ENCODE measurements at regions not wholly inside any gene's neighbourhood (a gene's known extent, or its start where the extent isn't known, plus 50 kb on each side); places are given as distances from the start of the nearest gene placed in this dataset.
"Not testable (repeated sequence)": the region's sequence is repeated elsewhere in the genome, so short reads cannot be mapped to it uniquely, and the experiment has no call there.

- DNase-seq; H3K4me1 ChIP-seq (ENCODE audit: control insufficient read depth in 1 of 2, insufficient read depth in 2 of 2, low read length in 2 of 2); H3K4ac ChIP-seq (ENCODE audit: low read depth, low read length); H3K27me3 ChIP-seq (ENCODE audit: insufficient read depth, low read length); H3K4me2 ChIP-seq (ENCODE audit: low read length); H4K91ac ChIP-seq (ENCODE audit: low read depth, low read length); H3K79me1 ChIP-seq (ENCODE audit: low read length); H3K27ac ChIP-seq (ENCODE audit: low read depth, low read length); H4K12ac ChIP-seq (ENCODE audit: low read depth, low read length); H4K8ac ChIP-seq (ENCODE audit: low read depth, low read length); H2AFZ ChIP-seq (ENCODE audit: insufficient read depth, low read length, poor library complexity); H3K4me3 ChIP-seq (ENCODE audit: low read depth, low read length); H2BK12ac ChIP-seq (ENCODE audit: low read length); H3K36me3 ChIP-seq (ENCODE audit: control insufficient read depth in 1 of 2, insufficient read depth in 2 of 2, low read length in 2 of 2); H3K18ac ChIP-seq (ENCODE audit: low read length); H3K9me3 ChIP-seq (ENCODE audit: insufficient read depth, low read depth, low read length); H3K14ac ChIP-seq (ENCODE audit: low read length); H2BK120ac ChIP-seq (ENCODE audit: insufficient read depth, low read length, poor library complexity); H2AK5ac ChIP-seq (ENCODE audit: low read length); H3K23ac ChIP-seq (ENCODE audit: low read length); H3K9ac ChIP-seq (ENCODE audit: low read length); H3K79me2 ChIP-seq (ENCODE audit: control insufficient read depth, insufficient read depth, low read length, poor library complexity); H2BK5ac ChIP-seq (ENCODE audit: low read depth, low read length, poor library complexity): not testable (repeated sequence)
- WGBS (ENCODE audit: extremely low coverage, insufficient coverage, insufficient read length) = no CpG with 5 or more reads among the region's 6 CpGs
These were observed 369.3 kb upstream of the SFSWAP start for GRCh38 chr12:131341608-131342007.

GRCh38 chr12:131343436-131343835 lies 367.5 kb upstream of the SFSWAP start:
- not testable (repeated sequence) for H2BK12ac ChIP-seq (ENCODE audit: low read length); H3K9me3 ChIP-seq (ENCODE audit: insufficient read depth, low read depth, low read length); H3K14ac ChIP-seq (ENCODE audit: low read length); H3K23ac ChIP-seq (ENCODE audit: low read length); H4K8ac ChIP-seq (ENCODE audit: low read depth, low read length); H3K18ac ChIP-seq (ENCODE audit: low read length); H3K79me1 ChIP-seq (ENCODE audit: low read length); H3K27ac ChIP-seq (ENCODE audit: low read depth, low read length); H2BK5ac ChIP-seq (ENCODE audit: low read depth, low read length, poor library complexity); H3K4me2 ChIP-seq (ENCODE audit: low read length); H3K79me2 ChIP-seq (ENCODE audit: control insufficient read depth, insufficient read depth, low read length, poor library complexity); H3K4me1 ChIP-seq (ENCODE audit: control insufficient read depth in 1 of 2, insufficient read depth in 2 of 2, low read length in 2 of 2); H4K91ac ChIP-seq (ENCODE audit: low read depth, low read length); H2BK120ac ChIP-seq (ENCODE audit: insufficient read depth, low read length, poor library complexity); DNase-seq; H2AFZ ChIP-seq (ENCODE audit: insufficient read depth, low read length, poor library complexity); H3K27me3 ChIP-seq (ENCODE audit: insufficient read depth, low read length); H4K12ac ChIP-seq (ENCODE audit: low read depth, low read length); H3K9ac ChIP-seq (ENCODE audit: low read length); H3K4me3 ChIP-seq (ENCODE audit: low read depth, low read length); H2AK5ac ChIP-seq (ENCODE audit: low read length); H3K4ac ChIP-seq (ENCODE audit: low read depth, low read length); H3K36me3 ChIP-seq (ENCODE audit: control insufficient read depth in 1 of 2, insufficient read depth in 2 of 2, low read length in 2 of 2)
- WGBS (ENCODE audit: extremely low coverage, insufficient coverage, insufficient read length) = no CpG with 5 or more reads among the region's 3 CpGs

GRCh38 chr12:131344715-131345520 lies 366.0 kb upstream of the SFSWAP start:
- not testable (repeated sequence) for H3K4ac ChIP-seq (ENCODE audit: low read depth, low read length); H4K8ac ChIP-seq (ENCODE audit: low read depth, low read length); H3K4me1 ChIP-seq (ENCODE audit: control insufficient read depth in 1 of 2, insufficient read depth in 2 of 2, low read length in 2 of 2); H3K79me1 ChIP-seq (ENCODE audit: low read length); H3K23ac ChIP-seq (ENCODE audit: low read length); H3K27me3 ChIP-seq (ENCODE audit: insufficient read depth, low read length); H2BK5ac ChIP-seq (ENCODE audit: low read depth, low read length, poor library complexity); H2BK120ac ChIP-seq (ENCODE audit: insufficient read depth, low read length, poor library complexity); H3K18ac ChIP-seq (ENCODE audit: low read length); H3K4me2 ChIP-seq (ENCODE audit: low read length); H3K4me3 ChIP-seq (ENCODE audit: low read depth, low read length); H3K9ac ChIP-seq (ENCODE audit: low read length); H3K79me2 ChIP-seq (ENCODE audit: control insufficient read depth, insufficient read depth, low read length, poor library complexity); H3K14ac ChIP-seq (ENCODE audit: low read length); H3K27ac ChIP-seq (ENCODE audit: low read depth, low read length); H3K9me3 ChIP-seq (ENCODE audit: insufficient read depth, low read depth, low read length); H2AK5ac ChIP-seq (ENCODE audit: low read length); H2BK12ac ChIP-seq (ENCODE audit: low read length); H3K36me3 ChIP-seq (ENCODE audit: control insufficient read depth in 1 of 2, insufficient read depth in 2 of 2, low read length in 2 of 2); H2AFZ ChIP-seq (ENCODE audit: insufficient read depth, low read length, poor library complexity); H4K91ac ChIP-seq (ENCODE audit: low read depth, low read length); DNase-seq; H4K12ac ChIP-seq (ENCODE audit: low read depth, low read length)
- WGBS (ENCODE audit: extremely low coverage, insufficient coverage, insufficient read length) = no CpG with 5 or more reads among the region's 22 CpGs

GRCh38 chr12:131345521-131346436 lies 365.1 kb upstream of the SFSWAP start:
- H3K4me1 ChIP-seq (ENCODE audit: control insufficient read depth in 1 of 2, insufficient read depth in 2 of 2, low read length in 2 of 2) = peaks cover 0 to 3% of the 10 kb centered on the region in 2 experiments

More at GRCh38 chr12:131345521-131346436, 365.1 kb upstream of the SFSWAP start:
- H2BK5ac ChIP-seq (ENCODE audit: low read depth, low read length, poor library complexity) = no peak overlapping the region
- H3K79me1 ChIP-seq (ENCODE audit: low read length) = no peaks in the 10 kb centered on the region
- peak overlapping the region; percentile 17 for H3K14ac ChIP-seq (ENCODE audit: low read length)
- peaks cover 3% of the 10 kb centered on the region for H3K9me3 ChIP-seq (ENCODE audit: insufficient read depth, low read depth, low read length)
- H2BK120ac ChIP-seq (ENCODE audit: insufficient read depth, low read length, poor library complexity) = no peak overlapping the region
- no peaks in the 10 kb centered on the region for H3K27me3 ChIP-seq (ENCODE audit: insufficient read depth, low read length)
- no peak overlapping the region for H3K27ac ChIP-seq (ENCODE audit: low read depth, low read length)
- H3K4me3 ChIP-seq (ENCODE audit: low read depth, low read length) = no peak overlapping the region
- H3K4ac ChIP-seq (ENCODE audit: low read depth, low read length) = no peak overlapping the region
- H3K18ac ChIP-seq (ENCODE audit: low read length) = no peak overlapping the region
- no peak overlapping the region for H4K12ac ChIP-seq (ENCODE audit: low read depth, low read length)
- no peak overlapping the region for H3K4me2 ChIP-seq (ENCODE audit: low read length)
- no peak overlapping the region for H2AFZ ChIP-seq (ENCODE audit: insufficient read depth, low read length, poor library complexity)
- H3K9ac ChIP-seq (ENCODE audit: low read length) = no peak overlapping the region
- H4K91ac ChIP-seq (ENCODE audit: low read depth, low read length) = no peak overlapping the region
- peak; percentile 46 to 69 for DNase-seq
- H2AK5ac ChIP-seq (ENCODE audit: low read length) = no peak overlapping the region
- H4K8ac ChIP-seq (ENCODE audit: low read depth, low read length) = no peak overlapping the region
- H2BK12ac ChIP-seq (ENCODE audit: low read length) = no peak overlapping the region
- no peak overlapping the region for H3K23ac ChIP-seq (ENCODE audit: low read length)
- WGBS (ENCODE audit: extremely low coverage, insufficient coverage, insufficient read length) = no CpG with 5 or more reads among the region's 19 CpGs
- no peaks in the 10 kb centered on the region for H3K79me2 ChIP-seq (ENCODE audit: control insufficient read depth, insufficient read depth, low read length, poor library complexity)
- no peaks in the 10 kb centered on the region for H3K36me3 ChIP-seq (ENCODE audit: control insufficient read depth in 1 of 2, insufficient read depth in 2 of 2, low read length in 2 of 2)

Data from trophoblast cell (in vitro differentiated cells and primary cell).